GM23248 (cell line): ENCODE measurements at regions not wholly inside any gene's neighbourhood (a gene's known extent, or its start where the extent isn't known, plus 50 kb on each side); places are given as distances from the start of the nearest gene placed in this dataset.

Source experiments
- EZH2 ChIP-seq: fragments of 200-600 bp; sonication (generic); IDR thresholded peaks from 2 replicates; pipeline ENCODE4 v1.6.1; 2018; ENCODE audit warnings: antibody characterized with exemption, mild to moderate bottlenecking; ENCODE audit not compliant: insufficient read depth, poor library complexity, severe bottlenecking
- EZH2phosphoT487 ChIP-seq: fragments of 200-600 bp; sonication (generic); IDR thresholded peaks from 2 replicates; pipeline ENCODE4 v1.6.1; 2018; ENCODE audit warnings: antibody characterized with exemption, moderate library complexity, mild to moderate bottlenecking, low read depth; ENCODE audit not compliant: insufficient read depth

DNA sequence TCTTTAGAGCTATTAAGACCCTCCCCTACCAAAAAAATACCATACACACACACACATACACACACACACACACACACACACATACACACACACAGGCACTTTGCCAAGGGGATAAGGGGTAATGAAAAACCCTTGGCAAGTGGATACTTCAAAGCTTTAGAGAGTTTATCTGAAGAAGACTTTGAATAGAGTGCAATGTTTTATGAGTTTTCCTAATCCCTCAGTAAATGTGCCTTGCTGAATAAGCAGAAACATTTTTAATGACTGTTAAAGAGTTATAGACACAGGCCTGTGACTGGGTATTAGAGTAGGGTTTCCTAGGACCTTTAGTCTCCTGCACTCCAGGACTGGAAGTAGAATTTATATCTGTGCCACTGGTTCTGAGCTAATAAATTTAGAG, 75.5 kb upstream of the CTAGE1 start:
- TF ChIP-seq EZH2, result no peak
- no peak for TF ChIP-seq EZH2phosphoT487
